ENCODE measurements at regions not wholly inside any gene's neighbourhood (a gene's known extent, or its start where the extent isn't known, plus 50 kb on each side); places are given as distances from the start of the nearest gene placed in this dataset.

DNA sequence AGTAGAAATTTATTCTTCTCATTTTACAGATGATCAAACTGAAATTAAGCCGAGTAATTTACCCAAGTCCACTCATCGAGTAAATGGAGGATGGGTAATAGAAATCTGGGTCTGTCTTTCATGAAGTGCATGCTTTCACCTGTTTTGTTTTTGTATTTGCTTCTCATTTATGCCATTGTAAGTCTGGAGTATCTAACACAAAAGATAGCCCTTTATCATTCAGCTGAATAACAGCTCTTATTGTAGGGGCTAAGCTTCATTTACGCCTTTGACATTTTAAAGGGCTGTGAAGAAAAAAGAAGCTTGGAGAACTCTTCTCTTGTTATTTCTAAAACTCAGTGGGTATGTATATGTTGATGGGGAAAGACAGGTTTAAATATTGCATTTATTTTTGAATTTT, 1196.2 kb upstream of the TENM4 start:
- Histone ChIP-seq H4K91ac (ENCODE audit: low read depth, low read length, poor library complexity) (no peak overlapping the region), H3K4me2 (ENCODE audit: insufficient read depth, low read length, poor library complexity, severe bottlenecking) (no peak overlapping the region), H2AK5ac (ENCODE audit: low read depth, low read length) (no peak overlapping the region), H3K4me3 (ENCODE audit: low read length in 2 of 2) (no peak overlapping the region), H2BK5ac (ENCODE audit: low read length) (no peak overlapping the region), H2BK15ac (ENCODE audit: low read length) (no peak overlapping the region), H2AFZ (ENCODE audit: low read length) (no peak overlapping the region), H3K36me3 (replicated peaks in 1 of 2; ENCODE audit: control insufficient read depth in 2 of 2, insufficient read depth in 2 of 2, low read length in 2 of 2) (no peaks in the 10 kb centered on the region), H3K9me3 (replicated peaks in 1 of 2; ENCODE audit: control insufficient read depth in 2 of 2, insufficient read depth in 1 of 2, low read depth in 1 of 2, low read length in 2 of 2) (no peaks in the 10 kb centered on the region), H4K8ac (ENCODE audit: low read depth, low read length) (no peak overlapping the region), H3K27ac (replicated peaks; ENCODE audit: low read length) (no peak overlapping the region), H3K9ac (ENCODE audit: low read depth, low read length, poor library complexity) (no peak overlapping the region), H3K79me1 (ENCODE audit: low read depth, low read length) (no peaks in the 10 kb centered on the region), H3K4me1 (ENCODE audit: control insufficient read depth in 2 of 2, insufficient read depth in 1 of 2, low read depth in 1 of 2, low read length in 2 of 2) (peaks cover 0 to 2% of the 10 kb centered on the region in 2 donors), H3K18ac (ENCODE audit: low read length) (no peak overlapping the region), H3K14ac (ENCODE audit: low read length) (no peak overlapping the region), H3K23ac (ENCODE audit: low read depth, low read length, poor library complexity) (no peak overlapping the region), H2BK120ac (ENCODE audit: low read depth, low read length) (no peak overlapping the region), H3K4ac (ENCODE audit: low read length) (no peak overlapping the region), H3K27me3 (ENCODE audit: control insufficient read depth in 3 of 3, insufficient read depth in 3 of 3, low read depth in 1 of 3, low read length in 3 of 3) (no peaks in the 10 kb centered on the region), H2BK12ac (ENCODE audit: low read length) (no peak overlapping the region)
- no peak for DNase-seq (ENCODE audit: low spot score)
- WGBS, 2 donors (ENCODE audit: extremely low coverage in 2 of 2, insufficient read length in 2 of 2, insufficient replicate concordance in 1 of 2) = no CpG with 5 or more reads among the region's 3 CpGs

DNA sequence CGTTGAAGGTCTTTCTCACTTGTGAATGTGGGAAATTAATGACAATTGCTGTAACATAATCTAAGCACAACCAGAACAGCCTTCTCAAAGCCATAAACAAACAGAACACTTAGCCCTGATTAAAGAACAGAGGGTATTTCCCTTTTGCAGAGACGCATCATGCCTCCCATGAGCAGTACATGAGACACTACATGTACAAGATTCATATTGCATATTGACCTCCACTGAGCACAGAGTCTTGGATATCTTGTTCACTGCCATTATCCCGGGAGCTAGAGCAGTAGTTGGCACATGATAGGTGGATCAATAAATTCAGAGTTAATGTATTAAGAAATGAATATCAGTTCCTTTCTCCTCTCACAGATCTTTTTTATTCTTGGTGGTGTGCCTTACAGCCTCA, 1194.3 kb upstream of the TENM4 start:
- Histone ChIP-seq H2BK120ac (ENCODE audit: low read depth, low read length) (no peak overlapping the region), H3K27me3 (ENCODE audit: control insufficient read depth in 3 of 3, insufficient read depth in 3 of 3, low read depth in 1 of 3, low read length in 3 of 3) (no peaks in the 10 kb centered on the region), H3K4me2 (ENCODE audit: insufficient read depth, low read length, poor library complexity, severe bottlenecking) (no peak overlapping the region), H3K27ac (replicated peaks; ENCODE audit: low read length) (no peak overlapping the region), H3K14ac (ENCODE audit: low read length) (no peak overlapping the region), H4K8ac (ENCODE audit: low read depth, low read length) (no peak overlapping the region), H2BK12ac (ENCODE audit: low read length) (no peak overlapping the region), H2AK5ac (ENCODE audit: low read depth, low read length) (no peak overlapping the region), H3K18ac (ENCODE audit: low read length) (no peak overlapping the region), H3K4me1 (ENCODE audit: control insufficient read depth in 2 of 2, insufficient read depth in 1 of 2, low read depth in 1 of 2, low read length in 2 of 2) (peaks cover 0 to 2% of the 10 kb centered on the region in 2 donors), H3K4me3 (ENCODE audit: low read length in 2 of 2) (no peak overlapping the region), H3K4ac (ENCODE audit: low read length) (no peak overlapping the region), H2AFZ (ENCODE audit: low read length) (no peak overlapping the region), H3K23ac (ENCODE audit: low read depth, low read length, poor library complexity) (no peak overlapping the region), H3K9me3 (replicated peaks in 1 of 2; ENCODE audit: control insufficient read depth in 2 of 2, insufficient read depth in 1 of 2, low read depth in 1 of 2, low read length in 2 of 2) (no peaks in the 10 kb centered on the region), H3K36me3 (replicated peaks in 1 of 2; ENCODE audit: control insufficient read depth in 2 of 2, insufficient read depth in 2 of 2, low read length in 2 of 2) (no peaks in the 10 kb centered on the region), H2BK15ac (ENCODE audit: low read length) (no peak overlapping the region), H2BK5ac (ENCODE audit: low read length) (no peak overlapping the region), H3K9ac (ENCODE audit: low read depth, low read length, poor library complexity) (no peak overlapping the region), H4K91ac (ENCODE audit: low read depth, low read length, poor library complexity) (no peak overlapping the region), H3K79me1 (ENCODE audit: low read depth, low read length) (no peaks in the 10 kb centered on the region)
- DNase-seq (ENCODE audit: low spot score) = no peak
- whole genome bisulfite sequencing, 2 donors (ENCODE audit: extremely low coverage in 2 of 2, insufficient read length in 2 of 2, insufficient replicate concordance in 1 of 2) = no CpG with 5 or more reads among the region's 3 CpGs

DNA sequence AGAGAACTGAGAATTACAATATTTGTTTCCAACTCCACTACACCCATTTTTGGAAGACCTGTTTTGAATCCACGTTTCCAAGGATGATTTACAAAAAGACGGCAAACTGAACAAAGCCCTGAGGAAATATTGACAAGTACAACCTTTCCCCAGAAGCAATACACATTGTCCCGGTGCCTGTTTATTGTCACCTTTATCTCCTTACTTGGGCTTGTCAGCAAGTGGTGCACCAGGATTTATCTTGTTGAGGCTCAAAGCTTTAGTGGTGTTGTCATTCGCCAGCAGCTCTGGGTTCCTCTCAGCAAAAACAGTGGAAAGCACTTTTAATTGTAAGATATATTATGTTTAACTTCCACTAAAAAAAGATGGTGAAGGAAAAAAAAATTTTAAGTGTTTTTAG, 1191.9 kb upstream of the TENM4 start:
- Histone ChIP-seq H2AK5ac (ENCODE audit: low read depth, low read length) (no peak overlapping the region), H2AFZ (ENCODE audit: low read length) (no peak overlapping the region), H3K9ac (ENCODE audit: low read depth, low read length, poor library complexity) (no peak overlapping the region), H3K4ac (ENCODE audit: low read length) (no peak overlapping the region), H4K8ac (ENCODE audit: low read depth, low read length) (no peak overlapping the region), H3K14ac (ENCODE audit: low read length) (no peak overlapping the region), H3K4me3 (ENCODE audit: low read length in 2 of 2) (no peak overlapping the region), H3K18ac (ENCODE audit: low read length) (no peak overlapping the region), H3K23ac (ENCODE audit: low read depth, low read length, poor library complexity) (no peak overlapping the region), H3K9me3 (replicated peaks in 1 of 2; ENCODE audit: control insufficient read depth in 2 of 2, insufficient read depth in 1 of 2, low read depth in 1 of 2, low read length in 2 of 2) (no peaks in the 10 kb centered on the region), H2BK5ac (ENCODE audit: low read length) (no peak overlapping the region), H2BK15ac (ENCODE audit: low read length) (no peak overlapping the region), H4K91ac (ENCODE audit: low read depth, low read length, poor library complexity) (no peak overlapping the region), H2BK120ac (ENCODE audit: low read depth, low read length) (no peak overlapping the region), H3K27me3 (ENCODE audit: control insufficient read depth in 3 of 3, insufficient read depth in 3 of 3, low read depth in 1 of 3, low read length in 3 of 3) (no peaks in the 10 kb centered on the region), H3K27ac (replicated peaks; ENCODE audit: low read length) (no peak overlapping the region), H3K4me2 (ENCODE audit: insufficient read depth, low read length, poor library complexity, severe bottlenecking) (no peak overlapping the region), H2BK12ac (ENCODE audit: low read length) (no peak overlapping the region), H3K4me1 (ENCODE audit: control insufficient read depth in 2 of 2, insufficient read depth in 1 of 2, low read depth in 1 of 2, low read length in 2 of 2) (peaks cover 0 to 2% of the 10 kb centered on the region in 2 donors), H3K79me1 (ENCODE audit: low read depth, low read length) (no peaks in the 10 kb centered on the region), H3K36me3 (replicated peaks in 1 of 2; ENCODE audit: control insufficient read depth in 2 of 2, insufficient read depth in 2 of 2, low read length in 2 of 2) (no peaks in the 10 kb centered on the region)
- no peak for DNase-seq (ENCODE audit: low spot score)
- WGBS, 2 donors (ENCODE audit: extremely low coverage in 2 of 2, insufficient read length in 2 of 2, insufficient replicate concordance in 1 of 2) = no CpG with 5 or more reads among the region's 4 CpGs

DNA sequence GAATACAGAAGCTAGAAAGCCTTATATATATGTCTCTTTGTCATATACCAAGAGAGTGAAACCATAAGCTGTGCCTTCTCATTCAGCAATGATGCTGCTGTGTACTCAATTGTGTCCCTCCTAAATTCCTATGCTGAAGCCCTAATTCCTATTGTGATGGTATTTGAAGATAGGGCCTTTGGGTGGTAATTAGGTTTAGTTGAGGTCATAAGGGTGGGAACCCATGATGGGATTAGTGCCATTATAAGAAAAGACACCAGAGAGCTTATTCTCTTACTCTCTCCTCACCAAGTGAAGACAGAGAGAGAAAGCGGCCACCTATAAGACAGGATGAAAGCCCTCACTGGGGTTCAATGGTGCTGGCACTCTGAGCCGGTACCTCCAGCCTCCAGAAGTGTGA, 1191.3 kb upstream of the TENM4 start:
- WGBS, 2 donors (ENCODE audit: extremely low coverage in 2 of 2, insufficient read length in 2 of 2, insufficient replicate concordance in 1 of 2) = no CpG with 5 or more reads among the region's 2 CpGs
- no peak overlapping the region for H4K8ac ChIP-seq (ENCODE audit: low read depth, low read length)
- DNase-seq (ENCODE audit: low spot score) = no peak
- no peak overlapping the region for H2AK5ac ChIP-seq (ENCODE audit: low read depth, low read length)
- no peaks in the 10 kb centered on the region for H3K27me3 ChIP-seq (ENCODE audit: control insufficient read depth in 3 of 3, insufficient read depth in 3 of 3, low read depth in 1 of 3, low read length in 3 of 3)
- no peaks in the 10 kb centered on the region for H3K36me3 ChIP-seq (replicated peaks in 1 of 2; ENCODE audit: control insufficient read depth in 2 of 2, insufficient read depth in 2 of 2, low read length in 2 of 2)
- H3K23ac ChIP-seq (ENCODE audit: low read depth, low read length, poor library complexity) = no peak overlapping the region
- no peak overlapping the region for H3K4me3 ChIP-seq (ENCODE audit: low read length in 2 of 2)
- no peaks in the 10 kb centered on the region for H3K9me3 ChIP-seq (replicated peaks in 1 of 2; ENCODE audit: control insufficient read depth in 2 of 2, insufficient read depth in 1 of 2, low read depth in 1 of 2, low read length in 2 of 2)
- H2BK15ac ChIP-seq (ENCODE audit: low read length) = no peak overlapping the region
- no peak overlapping the region for H3K4ac ChIP-seq (ENCODE audit: low read length)
- no peak overlapping the region for H2BK120ac ChIP-seq (ENCODE audit: low read depth, low read length)
- H2BK5ac ChIP-seq (ENCODE audit: low read length) = no peak overlapping the region
- no peak overlapping the region for H3K27ac ChIP-seq (replicated peaks; ENCODE audit: low read length)
- peaks cover 0 to 2% of the 10 kb centered on the region in 2 donors for H3K4me1 ChIP-seq (ENCODE audit: control insufficient read depth in 2 of 2, insufficient read depth in 1 of 2, low read depth in 1 of 2, low read length in 2 of 2)
- no peak overlapping the region for H3K4me2 ChIP-seq (ENCODE audit: insufficient read depth, low read length, poor library complexity, severe bottlenecking)
- no peak overlapping the region for H3K18ac ChIP-seq (ENCODE audit: low read length)
- no peaks in the 10 kb centered on the region for H3K79me1 ChIP-seq (ENCODE audit: low read depth, low read length)
- H2BK12ac ChIP-seq (ENCODE audit: low read length) = no peak overlapping the region
- H4K91ac ChIP-seq (ENCODE audit: low read depth, low read length, poor library complexity) = no peak overlapping the region
- H3K14ac ChIP-seq (ENCODE audit: low read length) = no peak overlapping the region
- no peak overlapping the region for H3K9ac ChIP-seq (ENCODE audit: low read depth, low read length, poor library complexity)
- H2AFZ ChIP-seq (ENCODE audit: low read length) = no peak overlapping the region
